Keratinocyte (primary cell): ENCODE measurements at regions not wholly inside any gene's neighbourhood (a gene's known extent, or its start where the extent isn't known, plus 50 kb on each side); places are given as distances from the start of the nearest gene placed in this dataset.

Source experiments
- CTCF ChIP-seq, 3 experiments: IDR thresholded peaks in 1 of 3; conservative IDR thresholded peaks in 1 of 3; optimal IDR thresholded peaks in 1 of 3; 2 replicates in 2 of 3; 3 replicates in 1 of 3; pipeline versions ENCODE3 to v1.5.1; 2011; ENCODE audit warnings: low read length in 3 of 3, mild to moderate bottlenecking in 3 of 3, moderate library complexity in 2 of 3, control low read depth in 1 of 3, inconsistent platforms in 1 of 3; ENCODE audit not compliant: insufficient read depth in 2 of 3; ENCODE audit errors: extremely low read depth in 1 of 3
- EZH2 ChIP-seq: IDR thresholded peaks from one replicate; pipeline ENCODE4 v1.6.1; 2012; ENCODE audit warnings: inconsistent platforms, mild to moderate bottlenecking, low read length, moderate library complexity

- TF ChIP-seq CTCF (optimal IDR thresholded peaks at IDR 0.05 in 1 of 3, IDR thresholded peaks at IDR 0.05 in 1 of 3, conservative IDR thresholded peaks at IDR 0.05 in 1 of 3; ENCODE audit: extremely low read depth in 1 of 3, insufficient read depth in 2 of 3, low read length in 3 of 3) (no peak), EZH2 (no peak)
Measured at GRCh38 chr2:145415151-145415550, 895.2 kb upstream of the ZEB2 start.
